Gastroesophageal sphincter (tissue), 4 donors: ENCODE measurements at regions not wholly inside any gene's neighbourhood (a gene's known extent, or its start where the extent isn't known, plus 50 kb on each side); places are given as distances from the start of the nearest gene placed in this dataset.

Experiments used
- ATAC-seq: fragments of 150-250 bp; one replicate; pipeline ENCODE4 v1.9.1; 2016; ENCODE audit warnings: mild to moderate bottlenecking, moderate library complexity
- H3K27ac ChIP-seq, 4 donors: fragments of 200-600 bp; sonication (generic) in 3 of 4; 1 replicate in 3 of 4; 2 replicates in 1 of 4; pipeline ENCODE4 v1.5.1; 2016 to 2019
- H3K27me3 ChIP-seq: fragments of 200-600 bp; sonication (generic); one replicate; pipeline ENCODE4 v1.5.1; 2019
- H3K36me3 ChIP-seq, 2 donors: fragments of 200-600 bp; sonication (generic); one replicate each; pipeline ENCODE4 v1.5.1; 2019; ENCODE audit warnings: control low read depth in 1 of 2
- H3K4me1 ChIP-seq, 3 donors: fragments of 200-600 bp; sonication (generic); 1 replicate in 2 of 3; 2 replicates in 1 of 3; pipeline ENCODE4 v1.5.1; 2016 to 2019; ENCODE audit warnings: control low read depth in 2 of 3
- H3K4me3 ChIP-seq, 2 donors: fragments of 200-600 bp; sonication (generic); one replicate each; pipeline ENCODE4 v1.5.1; 2019; ENCODE audit warnings: mild to moderate bottlenecking in 1 of 2, moderate library complexity in 1 of 2
- H3K9me3 ChIP-seq, 3 donors: fragments of 200-600 bp; sonication (generic); one replicate each; pipeline ENCODE4 v1.5.1; 2017 to 2019; ENCODE audit warnings: control low read depth in 2 of 3
- EP300 ChIP-seq: sonication (generic); formaldehyde crosslinking; IDR thresholded peaks from one replicate; pipeline ENCODE4 v1.6.1; 2017; ENCODE audit warnings: antibody characterized with exemption, mild to moderate bottlenecking
- POLR2A ChIP-seq, 2 donors: fragments of 450-650 bp; IDR thresholded peaks; one replicate each; pipeline ENCODE4 v1.6.1; 2017; ENCODE audit warnings: antibody characterized with exemption in 2 of 2, mild to moderate bottlenecking in 2 of 2, moderate library complexity in 1 of 2
- POLR2AphosphoS5 ChIP-seq: sonication (generic); formaldehyde crosslinking; IDR thresholded peaks from one replicate; pipeline ENCODE4 v1.6.1; 2017; ENCODE audit warnings: antibody characterized with exemption
- WGBS, 2 donors: methylation state at CpG; one replicate each; pipeline ENCODE4 v1.1.5; 2018; ENCODE audit warnings: low coverage in 1 of 2; 5-methylcytosine and 5-hydroxymethylcytosine counted together
- TF ChIP-seq, protein P1 (sequence below), 4 experiments: fragments of 200-600 bp in 2 of 4; fragments of 450-650 bp in 2 of 4; sonication (generic) in 1 of 4; IDR thresholded peaks; one replicate each; pipeline ENCODE4 v1.5.1; 2017 to 2019; ENCODE audit warnings: antibody characterized with exemption in 4 of 4, mild to moderate bottlenecking in 2 of 4, moderate library complexity in 2 of 4

DNA sequence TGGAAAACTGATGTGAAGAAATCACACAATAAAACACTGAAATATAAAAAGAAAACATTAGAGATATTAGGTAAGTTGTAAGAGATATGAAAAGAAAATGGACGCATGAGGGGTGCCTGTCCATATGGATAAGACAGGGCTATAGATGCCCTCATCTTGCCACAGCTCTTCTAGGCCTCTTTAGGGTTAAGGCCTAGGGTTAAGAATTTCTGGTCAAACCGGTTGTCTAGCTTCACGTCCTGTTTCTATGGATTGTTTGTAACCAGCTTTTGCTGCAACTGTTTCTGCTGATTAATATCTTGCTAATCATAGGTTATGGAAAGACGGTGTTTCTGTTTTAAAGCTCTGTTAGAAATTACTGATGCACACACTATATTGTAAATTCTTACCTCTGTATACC lies 389.9 kb upstream of the CTNND2 start:
- Histone ChIP-seq H3K4me3 (no peak overlapping the region), H3K4me1 (no peaks in the 10 kb centered on the region), H3K27me3 (no peaks in the 10 kb centered on the region), H3K27ac (no peak overlapping the region), H3K36me3 (no peaks in the 10 kb centered on the region), H3K9me3 (peaks cover 0 to 7% (median 0%) of the 10 kb centered on the region in 3 donors)
- ATAC-seq: no peak
- TF ChIP-seq, protein P1, sequence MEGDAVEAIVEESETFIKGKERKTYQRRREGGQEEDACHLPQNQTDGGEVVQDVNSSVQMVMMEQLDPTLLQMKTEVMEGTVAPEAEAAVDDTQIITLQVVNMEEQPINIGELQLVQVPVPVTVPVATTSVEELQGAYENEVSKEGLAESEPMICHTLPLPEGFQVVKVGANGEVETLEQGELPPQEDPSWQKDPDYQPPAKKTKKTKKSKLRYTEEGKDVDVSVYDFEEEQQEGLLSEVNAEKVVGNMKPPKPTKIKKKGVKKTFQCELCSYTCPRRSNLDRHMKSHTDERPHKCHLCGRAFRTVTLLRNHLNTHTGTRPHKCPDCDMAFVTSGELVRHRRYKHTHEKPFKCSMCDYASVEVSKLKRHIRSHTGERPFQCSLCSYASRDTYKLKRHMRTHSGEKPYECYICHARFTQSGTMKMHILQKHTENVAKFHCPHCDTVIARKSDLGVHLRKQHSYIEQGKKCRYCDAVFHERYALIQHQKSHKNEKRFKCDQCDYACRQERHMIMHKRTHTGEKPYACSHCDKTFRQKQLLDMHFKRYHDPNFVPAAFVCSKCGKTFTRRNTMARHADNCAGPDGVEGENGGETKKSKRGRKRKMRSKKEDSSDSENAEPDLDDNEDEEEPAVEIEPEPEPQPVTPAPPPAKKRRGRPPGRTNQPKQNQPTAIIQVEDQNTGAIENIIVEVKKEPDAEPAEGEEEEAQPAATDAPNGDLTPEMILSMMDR (IDR thresholded peaks at IDR 0.05): no peak
- TF ChIP-seq EP300 (no peak), POLR2AphosphoS5 (no peak), POLR2A (IDR thresholded peaks at IDR 0.05) (no peak)
- WGBS, 2 donors: 78 to 88% methylated on average over 4 of the region's 4 CpGs

DNA sequence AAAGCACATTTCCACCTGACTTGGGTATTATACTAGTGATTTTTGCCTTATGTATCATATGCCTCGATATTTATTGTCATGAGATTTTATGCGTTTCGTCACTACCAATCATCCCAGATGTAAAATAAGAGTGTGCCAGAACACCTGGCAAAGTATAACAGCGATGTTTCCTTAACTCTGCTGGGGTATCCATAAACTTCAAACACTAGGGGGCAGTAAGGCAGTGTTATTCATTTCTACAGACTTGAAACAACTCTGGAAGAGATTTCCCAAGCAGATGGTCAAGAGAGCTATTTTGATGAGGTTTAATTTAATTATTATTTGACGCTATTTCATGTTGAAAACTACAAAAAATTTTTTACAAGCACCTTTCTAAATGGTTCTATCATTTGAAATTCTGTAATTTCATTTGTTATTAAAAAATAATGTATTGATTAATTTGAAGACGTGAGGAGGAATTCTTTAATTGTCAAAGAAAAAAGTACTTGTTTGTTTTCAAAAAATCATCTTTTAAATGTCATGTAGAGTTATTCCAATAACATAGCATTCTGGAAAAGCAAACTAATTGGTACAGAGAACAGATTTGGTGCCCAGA lies 388.5 kb upstream of the CTNND2 start:
- Histone ChIP-seq H3K4me1 (no peaks in the 10 kb centered on the region), H3K27me3 (no peaks in the 10 kb centered on the region), H3K27ac (no peak overlapping the region), H3K9me3 (peaks cover 0 to 7% (median 0%) of the 10 kb centered on the region in 3 donors), H3K4me3 (no peak overlapping the region), H3K36me3 (no peaks in the 10 kb centered on the region)
- no peak for ATAC-seq
- 33% methylated on average over 6 of the region's 6 CpGs for WGBS, 2 donors
- TF ChIP-seq POLR2A (IDR thresholded peaks at IDR 0.05) (no peak), EP300 (no peak), POLR2AphosphoS5 (no peak)
- TF ChIP-seq, protein P1 (IDR thresholded peaks at IDR 0.05): no peak

DNA sequence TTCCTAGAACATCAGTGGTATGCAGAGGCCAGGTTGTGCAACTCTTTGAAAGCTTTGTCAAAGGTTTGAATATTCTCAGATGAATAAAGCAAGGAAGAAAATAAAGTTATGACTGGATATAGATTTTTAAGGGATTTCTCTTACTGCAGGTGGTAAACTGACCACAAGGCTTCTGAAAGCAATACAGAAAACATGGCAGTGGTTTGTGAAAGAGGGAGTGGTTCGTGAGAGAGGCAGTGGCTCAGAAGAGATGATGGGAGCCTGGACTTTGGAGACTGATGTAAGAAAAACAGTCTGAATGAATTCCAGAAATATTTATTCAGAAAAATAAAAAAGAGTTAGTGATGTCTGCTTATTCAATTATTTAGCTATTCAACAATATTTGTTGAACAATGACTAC lies 380.4 kb upstream of the CTNND2 start:
- no peaks in the 10 kb centered on the region for H3K27me3 ChIP-seq
- no peaks in the 10 kb centered on the region for H3K4me1 ChIP-seq
- H3K36me3 ChIP-seq: no peaks in the 10 kb centered on the region
- ATAC-seq: no peak
- H3K9me3 ChIP-seq: no peaks in the 10 kb centered on the region
- 67% methylated on average over 1 of the region's 1 CpG for WGBS, 2 donors
- H3K4me3 ChIP-seq: no peak overlapping the region
- no peak overlapping the region for H3K27ac ChIP-seq
- TF ChIP-seq, protein P1 (IDR thresholded peaks at IDR 0.05): no peak
- TF ChIP-seq POLR2AphosphoS5 (no peak), POLR2A (IDR thresholded peaks at IDR 0.05) (no peak), EP300 (no peak)

DNA sequence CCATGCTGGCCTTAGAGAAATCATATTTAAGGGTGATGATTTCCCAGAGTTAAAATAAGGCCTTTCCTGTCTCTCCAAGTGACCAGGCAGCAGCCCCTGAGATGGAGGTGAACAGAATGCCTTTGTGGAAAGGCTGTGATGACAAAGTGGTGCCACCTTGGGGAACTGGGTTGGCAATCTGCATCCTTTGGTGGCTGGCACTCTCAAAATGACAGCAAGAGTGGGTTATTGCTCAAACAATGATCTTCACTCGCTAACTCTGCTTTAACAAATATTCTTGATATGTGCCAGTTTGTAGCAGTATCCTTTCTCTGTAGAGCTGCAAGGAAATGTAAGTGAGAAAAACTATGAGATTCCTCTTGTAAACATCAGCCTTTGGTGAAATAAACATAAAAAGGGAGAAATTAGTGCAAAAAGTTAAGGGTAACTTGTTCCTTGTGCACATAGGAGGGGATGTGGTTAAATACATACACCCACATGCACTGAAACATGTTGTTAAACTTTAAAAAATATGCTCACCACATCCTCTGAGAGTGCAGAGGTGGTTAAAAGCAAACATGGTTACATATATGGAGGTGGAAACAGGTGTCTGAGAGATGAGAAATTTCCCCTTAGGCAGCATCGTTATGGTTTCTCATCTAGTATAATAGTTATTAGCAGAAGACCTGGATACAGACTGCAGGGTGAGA lies 373.4 kb upstream of the CTNND2 start:
- Histone ChIP-seq H3K27me3 (no peaks in the 10 kb centered on the region), H3K4me1 (no peaks in the 10 kb centered on the region), H3K36me3 (no peaks in the 10 kb centered on the region), H3K27ac (no peak overlapping the region), H3K4me3 (no peak overlapping the region), H3K9me3 (no peaks in the 10 kb centered on the region)
- TF ChIP-seq POLR2A (IDR thresholded peaks at IDR 0.05): no peak
- TF ChIP-seq EP300: no peak
- TF ChIP-seq, protein P1 (IDR thresholded peaks at IDR 0.05): no peak
- no peak for TF ChIP-seq POLR2AphosphoS5
- 54 to 86% methylated on average over 1 to 2 of the region's 2 CpGs for WGBS, 2 donors
- no peak for ATAC-seq

DNA sequence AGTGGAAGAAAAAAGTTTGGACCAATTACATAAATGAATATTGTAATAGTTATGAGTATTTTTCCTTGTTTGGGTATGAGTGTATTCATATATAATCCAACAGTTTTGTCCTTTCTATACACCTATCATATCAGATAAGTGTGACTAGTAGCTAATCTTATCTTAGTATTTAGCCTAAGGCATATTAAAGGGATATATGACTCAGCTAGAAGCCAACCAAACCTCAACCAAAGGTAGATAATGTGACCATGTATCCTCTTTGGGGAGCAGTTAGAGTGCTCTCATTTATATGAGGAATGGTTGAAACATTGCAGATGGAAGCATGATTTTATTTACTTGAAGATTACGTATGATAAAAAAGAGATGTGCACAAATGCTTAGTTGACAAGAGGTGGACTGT lies 370.0 kb upstream of the CTNND2 start:
- H3K9me3 ChIP-seq: no peaks in the 10 kb centered on the region
- TF ChIP-seq EP300 (no peak), POLR2AphosphoS5 (no peak), POLR2A (IDR thresholded peaks at IDR 0.05) (no peak)
- TF ChIP-seq, protein P1 (IDR thresholded peaks at IDR 0.05): no peak
- H3K36me3 ChIP-seq: no peaks in the 10 kb centered on the region
- 86 to 100% methylated on average over 1 of the region's 1 CpG for WGBS, 2 donors
- ATAC-seq: no peak
- H3K4me1 ChIP-seq: no peaks in the 10 kb centered on the region
- no peaks in the 10 kb centered on the region for H3K27me3 ChIP-seq
- H3K4me3 ChIP-seq: no peak overlapping the region
- no peak overlapping the region for H3K27ac ChIP-seq
